ENCODE measurements at regions not wholly inside any gene's neighbourhood (a gene's known extent, or its start where the extent isn't known, plus 50 kb on each side); places are given as distances from the start of the nearest gene placed in this dataset.

GRCh38 chr3:197363553-197364409 lies 65.4 kb upstream of the DLG1 start:
- peaks cover 7% of the 10 kb centered on the region for H3K27me3 Mint-ChIP-seq (ENCODE audit: low read depth)
- POLR2A ChIA-PET, result no interaction called here
- ATAC-seq (peak; percentile 72), DNase-seq (ENCODE audit: low spot score) (no peak)
- peaks cover 42% of the 10 kb centered on the region for H3K4me1 Mint-ChIP-seq
- H3K36me3 Mint-ChIP-seq, result peaks cover 27% of the 10 kb centered on the region
- H3K4me3 Mint-ChIP-seq, result no peak overlapping the region
- CTCF ChIA-PET, result interaction anchor here (0.6 to 1.1 kb wide), 4 partner anchors 10 to 236 kb away, joined by 3 to 5 read pairs (median 4); no protein-coding TSS in a partner anchor
- H3K9me3 Mint-ChIP-seq, result peaks cover 30% of the 10 kb centered on the region
- peak overlapping the region; percentile 71 for H3K27ac Mint-ChIP-seq
- TF ChIP-seq, protein P1, sequence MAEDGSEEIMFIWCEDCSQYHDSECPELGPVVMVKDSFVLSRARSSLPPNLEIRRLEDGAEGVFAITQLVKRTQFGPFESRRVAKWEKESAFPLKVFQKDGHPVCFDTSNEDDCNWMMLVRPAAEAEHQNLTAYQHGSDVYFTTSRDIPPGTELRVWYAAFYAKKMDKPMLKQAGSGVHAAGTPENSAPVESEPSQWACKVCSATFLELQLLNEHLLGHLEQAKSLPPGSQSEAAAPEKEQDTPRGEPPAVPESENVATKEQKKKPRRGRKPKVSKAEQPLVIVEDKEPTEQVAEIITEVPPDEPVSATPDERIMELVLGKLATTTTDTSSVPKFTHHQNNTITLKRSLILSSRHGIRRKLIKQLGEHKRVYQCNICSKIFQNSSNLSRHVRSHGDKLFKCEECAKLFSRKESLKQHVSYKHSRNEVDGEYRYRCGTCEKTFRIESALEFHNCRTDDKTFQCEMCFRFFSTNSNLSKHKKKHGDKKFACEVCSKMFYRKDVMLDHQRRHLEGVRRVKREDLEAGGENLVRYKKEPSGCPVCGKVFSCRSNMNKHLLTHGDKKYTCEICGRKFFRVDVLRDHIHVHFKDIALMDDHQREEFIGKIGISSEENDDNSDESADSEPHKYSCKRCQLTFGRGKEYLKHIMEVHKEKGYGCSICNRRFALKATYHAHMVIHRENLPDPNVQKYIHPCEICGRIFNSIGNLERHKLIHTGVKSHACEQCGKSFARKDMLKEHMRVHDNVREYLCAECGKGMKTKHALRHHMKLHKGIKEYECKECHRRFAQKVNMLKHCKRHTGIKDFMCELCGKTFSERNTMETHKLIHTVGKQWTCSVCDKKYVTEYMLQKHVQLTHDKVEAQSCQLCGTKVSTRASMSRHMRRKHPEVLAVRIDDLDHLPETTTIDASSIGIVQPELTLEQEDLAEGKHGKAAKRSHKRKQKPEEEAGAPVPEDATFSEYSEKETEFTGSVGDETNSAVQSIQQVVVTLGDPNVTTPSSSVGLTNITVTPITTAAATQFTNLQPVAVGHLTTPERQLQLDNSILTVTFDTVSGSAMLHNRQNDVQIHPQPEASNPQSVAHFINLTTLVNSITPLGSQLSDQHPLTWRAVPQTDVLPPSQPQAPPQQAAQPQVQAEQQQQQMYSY (CRISPR knock-in tag; IDR thresholded peaks at IDR 0.05), result peak; percentile 44; the same call in 1 of the 2 replicates
- no peak for TF ChIP-seq GRHL2 (CRISPR knock-in tag; IDR thresholded peaks at IDR 0.05; ENCODE audit: insufficient replicate concordance, severe bottlenecking)
- no peak for TF ChIP-seq ZNF232 (CRISPR knock-in tag; IDR thresholded peaks at IDR 0.05)
- TF ChIP-seq NR3C1 (CRISPR knock-in tag; conservative IDR thresholded peaks at IDR 0.05; ENCODE audit: low read depth), result no peak
- no peak for TF ChIP-seq PREB (CRISPR knock-in tag; IDR thresholded peaks at IDR 0.05; ENCODE audit: borderline replicate concordance)
- TF ChIP-seq CREM (CRISPR knock-in tag; IDR thresholded peaks at IDR 0.05), result no peak
- TF ChIP-seq ZNF423 (CRISPR knock-in tag; IDR thresholded peaks at IDR 0.05), result peak; percentile 62
- TF ChIP-seq, protein P2, sequence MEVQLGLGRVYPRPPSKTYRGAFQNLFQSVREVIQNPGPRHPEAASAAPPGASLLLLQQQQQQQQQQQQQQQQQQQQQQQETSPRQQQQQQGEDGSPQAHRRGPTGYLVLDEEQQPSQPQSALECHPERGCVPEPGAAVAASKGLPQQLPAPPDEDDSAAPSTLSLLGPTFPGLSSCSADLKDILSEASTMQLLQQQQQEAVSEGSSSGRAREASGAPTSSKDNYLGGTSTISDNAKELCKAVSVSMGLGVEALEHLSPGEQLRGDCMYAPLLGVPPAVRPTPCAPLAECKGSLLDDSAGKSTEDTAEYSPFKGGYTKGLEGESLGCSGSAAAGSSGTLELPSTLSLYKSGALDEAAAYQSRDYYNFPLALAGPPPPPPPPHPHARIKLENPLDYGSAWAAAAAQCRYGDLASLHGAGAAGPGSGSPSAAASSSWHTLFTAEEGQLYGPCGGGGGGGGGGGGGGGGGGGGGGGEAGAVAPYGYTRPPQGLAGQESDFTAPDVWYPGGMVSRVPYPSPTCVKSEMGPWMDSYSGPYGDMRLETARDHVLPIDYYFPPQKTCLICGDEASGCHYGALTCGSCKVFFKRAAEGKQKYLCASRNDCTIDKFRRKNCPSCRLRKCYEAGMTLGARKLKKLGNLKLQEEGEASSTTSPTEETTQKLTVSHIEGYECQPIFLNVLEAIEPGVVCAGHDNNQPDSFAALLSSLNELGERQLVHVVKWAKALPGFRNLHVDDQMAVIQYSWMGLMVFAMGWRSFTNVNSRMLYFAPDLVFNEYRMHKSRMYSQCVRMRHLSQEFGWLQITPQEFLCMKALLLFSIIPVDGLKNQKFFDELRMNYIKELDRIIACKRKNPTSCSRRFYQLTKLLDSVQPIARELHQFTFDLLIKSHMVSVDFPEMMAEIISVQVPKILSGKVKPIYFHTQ (CRISPR knock-in tag; IDR thresholded peaks at IDR 0.05), result no peak
- TF ChIP-seq ATF6 (CRISPR knock-in tag; IDR thresholded peaks at IDR 0.05), result no peak
- TF ChIP-seq, protein P3, sequence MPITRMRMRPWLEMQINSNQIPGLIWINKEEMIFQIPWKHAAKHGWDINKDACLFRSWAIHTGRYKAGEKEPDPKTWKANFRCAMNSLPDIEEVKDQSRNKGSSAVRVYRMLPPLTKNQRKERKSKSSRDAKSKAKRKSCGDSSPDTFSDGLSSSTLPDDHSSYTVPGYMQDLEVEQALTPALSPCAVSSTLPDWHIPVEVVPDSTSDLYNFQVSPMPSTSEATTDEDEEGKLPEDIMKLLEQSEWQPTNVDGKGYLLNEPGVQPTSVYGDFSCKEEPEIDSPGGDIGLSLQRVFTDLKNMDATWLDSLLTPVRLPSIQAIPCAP (CRISPR knock-in tag; IDR thresholded peaks at IDR 0.05), result no peak
- TF ChIP-seq, protein P4, sequence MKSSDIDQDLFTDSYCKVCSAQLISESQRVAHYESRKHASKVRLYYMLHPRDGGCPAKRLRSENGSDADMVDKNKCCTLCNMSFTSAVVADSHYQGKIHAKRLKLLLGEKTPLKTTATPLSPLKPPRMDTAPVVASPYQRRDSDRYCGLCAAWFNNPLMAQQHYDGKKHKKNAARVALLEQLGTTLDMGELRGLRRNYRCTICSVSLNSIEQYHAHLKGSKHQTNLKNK (CRISPR knock-in tag; IDR thresholded peaks at IDR 0.05), result no peak
- no peak for TF ChIP-seq NR1H2 (CRISPR knock-in tag; IDR thresholded peaks at IDR 0.05)
- TF ChIP-seq ZNF425 (CRISPR knock-in tag; conservative IDR thresholded peaks at IDR 0.05), result no peak
- peak; percentile 67; the same call in 1 of the 2 replicates for TF ChIP-seq GTF2I (CRISPR knock-in tag; conservative IDR thresholded peaks at IDR 0.05)
- TF ChIP-seq NFATC4 (CRISPR knock-in tag; IDR thresholded peaks at IDR 0.05), result no peak
- no peak for TF ChIP-seq E2F4 (CRISPR knock-in tag; IDR thresholded peaks at IDR 0.05; ENCODE audit: borderline replicate concordance, low read depth)
- TF ChIP-seq MXD4 (CRISPR knock-in tag; IDR thresholded peaks at IDR 0.05; ENCODE audit: borderline replicate concordance), result no peak
- no peak for TF ChIP-seq RORB (CRISPR knock-in tag; IDR thresholded peaks at IDR 0.05)
- no peak for TF ChIP-seq OVOL2 (CRISPR knock-in tag; IDR thresholded peaks at IDR 0.05; ENCODE audit: borderline replicate concordance)
- no peak for TF ChIP-seq SOX15 (CRISPR knock-in tag; IDR thresholded peaks at IDR 0.05)
- no peak for TF ChIP-seq JUN (CRISPR knock-in tag; IDR thresholded peaks at IDR 0.05)
